ENCODE measurements at regions not wholly inside any gene's neighbourhood (a gene's known extent, or its start where the extent isn't known, plus 50 kb on each side); places are given as distances from the start of the nearest gene placed in this dataset.

GRCh38 chr12:64998371-64999147, 122.5 kb downstream of the WIF1 start:
- no peak overlapping the region for H3K27ac ChIP-seq (replicated peaks)
- H3K9me3 ChIP-seq (replicated peaks) = peaks cover 7% of the 10 kb centered on the region
- DNase-seq = no peak
- no peaks in the 10 kb centered on the region for H3K4me1 ChIP-seq
- H3K27me3 ChIP-seq (ENCODE audit: low read depth) = peaks cover 37% of the 10 kb centered on the region
- intact Hi-C loops (cut with micrococcal nuclease) = no loop called here
- no peak overlapping the region for H3K4me3 ChIP-seq
- no peaks in the 10 kb centered on the region for H3K36me3 ChIP-seq
- no peak for TF ChIP-seq CTCF (IDR thresholded peaks at IDR 0.05; ENCODE audit: borderline replicate concordance)

- peaks cover 7% of the 10 kb centered on the region for H3K9me3 ChIP-seq (replicated peaks)
- no peaks in the 10 kb centered on the region for H3K36me3 ChIP-seq
- H3K4me3 ChIP-seq = no peak overlapping the region
- H3K4me1 ChIP-seq = no peaks in the 10 kb centered on the region
- H3K27ac ChIP-seq (replicated peaks) = no peak overlapping the region
- no peak for TF ChIP-seq CTCF (IDR thresholded peaks at IDR 0.05; ENCODE audit: borderline replicate concordance)
- DNase-seq = no peak
- H3K27me3 ChIP-seq (ENCODE audit: low read depth) = peaks cover 39% of the 10 kb centered on the region
- intact Hi-C loops (cut with micrococcal nuclease) = no loop called here
Measured at GRCh38 chr12:64999148-64999425, 122.0 kb downstream of the WIF1 start.
